Astrocyte (in vitro differentiated cells and primary cell): ENCODE measurements at regions not wholly inside any gene's neighbourhood (a gene's known extent, or its start where the extent isn't known, plus 50 kb on each side); places are given as distances from the start of the nearest gene placed in this dataset.

Experiments used
- DNase-seq: peaks from one replicate; pipeline ENCODE4 v3.0.0-alpha.2; 2010; ENCODE audit warnings: low read depth
- FAIRE-seq: peaks from 2 replicates; lab custom pipeline; 2011; peaks lifted over from hg19 to GRCh38; lab: Jason Lieb, UNC
- H2AFZ ChIP-seq: 2 replicates; pipeline ENCODE4 v1.6.0; 2012; ENCODE audit warnings: low read depth, low read length, inconsistent platforms
- H3K27ac ChIP-seq: 2 replicates; pipeline ENCODE4 v1.5.1; 2011; ENCODE audit warnings: low read depth, low read length, inconsistent platforms
- H3K27me3 ChIP-seq: 2 replicates; pipeline ENCODE4 v1.6.0; 2011; ENCODE audit warnings: low read length, inconsistent platforms; ENCODE audit not compliant: insufficient read depth
- H3K36me3 ChIP-seq: 2 replicates; pipeline ENCODE4 v1.5.1; 2011; ENCODE audit warnings: low read length, inconsistent platforms; ENCODE audit not compliant: insufficient read depth
- H3K4me1 ChIP-seq: 2 replicates; pipeline ENCODE4 v1.5.1; 2011; ENCODE audit warnings: low read length, inconsistent platforms; ENCODE audit not compliant: insufficient read depth
- H3K4me2 ChIP-seq: 2 replicates; pipeline ENCODE4 v1.6.0; 2012; ENCODE audit warnings: low read length, inconsistent platforms
- H3K4me3 ChIP-seq: 2 replicates; pipeline ENCODE4 v1.5.1; 2011; ENCODE audit warnings: low read depth, mild to moderate bottlenecking, low read length, inconsistent platforms; ENCODE audit not compliant: insufficient read depth
- H3K79me2 ChIP-seq: 2 replicates; pipeline ENCODE4 v1.6.0; 2012; ENCODE audit warnings: mild to moderate bottlenecking, low read length, inconsistent platforms; ENCODE audit not compliant: insufficient read depth
- H3K9ac ChIP-seq: 2 replicates; pipeline ENCODE4 v1.6.0; 2012; ENCODE audit warnings: mild to moderate bottlenecking, low read length, inconsistent platforms
- H3K9me3 ChIP-seq: 2 replicates; pipeline ENCODE4 v1.5.1; 2012; ENCODE audit warnings: low read depth, mild to moderate bottlenecking, low read length, inconsistent platforms; ENCODE audit not compliant: insufficient read depth
- H4K20me1 ChIP-seq: 2 replicates; pipeline ENCODE4 v1.6.0; 2012; ENCODE audit warnings: low read length, inconsistent platforms; ENCODE audit not compliant: insufficient read depth
- H3K27ac Mint-ChIP-seq: one replicate; pipeline ENCODE4 v1.8.0; 2021; ENCODE audit warnings: mild to moderate bottlenecking, mixed read lengths; ENCODE audit not compliant: unreplicated experiment
- H3K27me3 Mint-ChIP-seq: one replicate; pipeline ENCODE4 v1.8.0; 2021; ENCODE audit warnings: low read depth, mixed read lengths; ENCODE audit not compliant: unreplicated experiment
- H3K36me3 Mint-ChIP-seq: one replicate; pipeline ENCODE4 v1.8.0; 2021; ENCODE audit warnings: low read depth, mixed read lengths; ENCODE audit not compliant: unreplicated experiment
- H3K4me1 Mint-ChIP-seq: one replicate; pipeline ENCODE4 v1.8.0; 2021; ENCODE audit warnings: low read depth, mixed read lengths; ENCODE audit not compliant: unreplicated experiment
- H3K4me3 Mint-ChIP-seq: one replicate; pipeline ENCODE4 v1.8.0; 2021; ENCODE audit warnings: mild to moderate bottlenecking, moderate library complexity, mixed read lengths; ENCODE audit not compliant: unreplicated experiment
- H3K9me3 Mint-ChIP-seq: one replicate; pipeline ENCODE4 v1.8.0; 2021; ENCODE audit warnings: mild to moderate bottlenecking, mixed read lengths; ENCODE audit not compliant: unreplicated experiment
- CTCF ChIP-seq: IDR thresholded peaks from 2 replicates; pipeline ENCODE4 v1.5.1; 2011; ENCODE audit warnings: low read depth, mild to moderate bottlenecking, inconsistent platforms, low read length, moderate library complexity; ENCODE audit not compliant: insufficient read depth
- EZH2 ChIP-seq: IDR thresholded peaks from 2 replicates; pipeline ENCODE4 v1.6.1; 2012; ENCODE audit warnings: mild to moderate bottlenecking, low read length, inconsistent platforms; ENCODE audit not compliant: insufficient read depth

- Mint-ChIP-seq H3K4me3 (no peak overlapping the region), H3K4me1 (peaks cover 7% of the 10 kb centered on the region), H3K36me3 (no peaks in the 10 kb centered on the region), H3K27ac (no peak overlapping the region), H3K9me3 (peaks cover 4% of the 10 kb centered on the region), H3K27me3 (no peaks in the 10 kb centered on the region)
- H3K4me3 ChIP-seq = no peak overlapping the region
- no peaks in the 10 kb centered on the region for H3K79me2 ChIP-seq
- no peak overlapping the region for H3K9ac ChIP-seq
- TF ChIP-seq EZH2 = no peak
- TF ChIP-seq CTCF = no peak
- no peak overlapping the region for H2AFZ ChIP-seq
- H3K4me2 ChIP-seq = no peak overlapping the region
- H3K9me3 ChIP-seq = no peaks in the 10 kb centered on the region
- DNase-seq = no peak
- no peaks in the 10 kb centered on the region for H4K20me1 ChIP-seq
- H3K27me3 ChIP-seq = no peaks in the 10 kb centered on the region
- no peak for FAIRE-seq
- no peak overlapping the region for H3K27ac ChIP-seq
- H3K4me1 ChIP-seq = no peaks in the 10 kb centered on the region
- no peaks in the 10 kb centered on the region for H3K36me3 ChIP-seq
Measured at GRCh38 chr5:74099538-74100267, 473.7 kb downstream of the ARHGEF28 start.

- no peaks in the 10 kb centered on the region for H3K4me1 ChIP-seq
- no peak overlapping the region for H3K4me2 ChIP-seq
- Mint-ChIP-seq H3K36me3 (no peaks in the 10 kb centered on the region), H3K27me3 (no peaks in the 10 kb centered on the region), H3K4me1 (peaks cover 7% of the 10 kb centered on the region), H3K9me3 (peaks cover 4% of the 10 kb centered on the region), H3K27ac (no peak overlapping the region), H3K4me3 (no peak overlapping the region)
- H3K4me3 ChIP-seq = no peak overlapping the region
- H3K27me3 ChIP-seq = no peaks in the 10 kb centered on the region
- no peak overlapping the region for H3K27ac ChIP-seq
- FAIRE-seq (no peak), DNase-seq (no peak)
- no peak for TF ChIP-seq EZH2
- TF ChIP-seq CTCF = no peak
- no peaks in the 10 kb centered on the region for H3K9me3 ChIP-seq
- H3K9ac ChIP-seq = no peak overlapping the region
- no peaks in the 10 kb centered on the region for H4K20me1 ChIP-seq
- no peaks in the 10 kb centered on the region for H3K79me2 ChIP-seq
- no peaks in the 10 kb centered on the region for H3K36me3 ChIP-seq
- H2AFZ ChIP-seq = no peak overlapping the region
Measured at GRCh38 chr5:74098941-74099340, 472.9 kb downstream of the ARHGEF28 start.

GRCh38 chr5:74098456-74098855 lies 472.5 kb downstream of the ARHGEF28 start:
- Histone ChIP-seq H3K79me2 (no peaks in the 10 kb centered on the region), H3K4me2 (no peak overlapping the region), H3K27ac (no peak overlapping the region), H3K9me3 (no peaks in the 10 kb centered on the region), H2AFZ (no peak overlapping the region), H3K36me3 (no peaks in the 10 kb centered on the region), H3K4me3 (no peak overlapping the region), H3K27me3 (no peaks in the 10 kb centered on the region), H3K4me1 (no peaks in the 10 kb centered on the region), H4K20me1 (no peaks in the 10 kb centered on the region), H3K9ac (no peak overlapping the region)
- Mint-ChIP-seq H3K27ac (no peak overlapping the region), H3K4me1 (peaks cover 7% of the 10 kb centered on the region), H3K9me3 (peaks cover 4% of the 10 kb centered on the region), H3K36me3 (no peaks in the 10 kb centered on the region), H3K27me3 (no peaks in the 10 kb centered on the region), H3K4me3 (no peak overlapping the region)
- DNase-seq (no peak), FAIRE-seq (no peak)
- TF ChIP-seq CTCF = no peak
- TF ChIP-seq EZH2 = no peak
